GM10248 (cell line): ENCODE measurements at regions not wholly inside any gene's neighbourhood (a gene's known extent, or its start where the extent isn't known, plus 50 kb on each side); places are given as distances from the start of the nearest gene placed in this dataset.

ENCODE experiments used
- CTCF ChIA-PET: fragments of 300-600 bp; sonication (Branson Sonifier 250); formaldehyde crosslinking; extraction: SDS; loops from one replicate; lab custom pipeline; 2021; ENCODE audit warnings: antibody characterized with exemption; lab: Yijun Ruan, JAX
- POLR2A ChIA-PET: fragments of 350-650 bp; sonication (Branson Sonifier 250); formaldehyde crosslinking; extraction: SDS; loops from one replicate; lab custom pipeline; 2020; ENCODE audit warnings: antibody characterized with exemption; lab: Yijun Ruan, JAX
- DNase-seq: peaks from one replicate; pipeline ENCODE4 v3.0.0; 2012; ENCODE audit errors: extremely low spot score
- TF ChIP-seq, protein P1 (sequence below): IDR thresholded peaks from 2 replicates; pipeline ENCODE4 v1.5.1; 2012; ENCODE audit warnings: mild to moderate bottlenecking, low read depth; ENCODE audit errors: extremely low read depth, missing control alignments, control extremely low read depth

DNA sequence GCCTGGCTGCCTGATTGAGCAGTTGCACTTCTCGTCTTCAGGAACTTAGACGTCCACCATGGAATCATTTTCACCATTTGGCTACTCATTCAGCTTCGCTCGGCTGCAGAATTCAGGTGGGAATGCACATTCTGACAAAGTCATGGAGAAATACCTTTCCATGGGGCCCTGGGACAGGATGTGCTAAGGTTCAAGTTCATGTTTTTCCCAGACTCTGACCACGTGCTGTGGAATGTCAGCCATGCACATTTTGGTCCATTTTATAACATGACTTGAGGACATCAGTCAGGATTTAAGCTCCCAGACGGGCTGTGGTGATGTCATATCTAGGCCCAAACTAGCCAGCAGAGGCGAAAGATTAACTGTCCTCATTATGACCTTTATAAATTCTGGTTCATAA lies 205.3 kb downstream of the TBXT start:
- ChIA-PET POLR2A (no interaction called here), CTCF (interaction anchor here (0.7 to 3.2 kb wide), 2 partner anchors 10 to 12 kb away, joined by 3 to 7 read pairs; no protein-coding TSS in a partner anchor)
- TF ChIP-seq, protein P1, sequence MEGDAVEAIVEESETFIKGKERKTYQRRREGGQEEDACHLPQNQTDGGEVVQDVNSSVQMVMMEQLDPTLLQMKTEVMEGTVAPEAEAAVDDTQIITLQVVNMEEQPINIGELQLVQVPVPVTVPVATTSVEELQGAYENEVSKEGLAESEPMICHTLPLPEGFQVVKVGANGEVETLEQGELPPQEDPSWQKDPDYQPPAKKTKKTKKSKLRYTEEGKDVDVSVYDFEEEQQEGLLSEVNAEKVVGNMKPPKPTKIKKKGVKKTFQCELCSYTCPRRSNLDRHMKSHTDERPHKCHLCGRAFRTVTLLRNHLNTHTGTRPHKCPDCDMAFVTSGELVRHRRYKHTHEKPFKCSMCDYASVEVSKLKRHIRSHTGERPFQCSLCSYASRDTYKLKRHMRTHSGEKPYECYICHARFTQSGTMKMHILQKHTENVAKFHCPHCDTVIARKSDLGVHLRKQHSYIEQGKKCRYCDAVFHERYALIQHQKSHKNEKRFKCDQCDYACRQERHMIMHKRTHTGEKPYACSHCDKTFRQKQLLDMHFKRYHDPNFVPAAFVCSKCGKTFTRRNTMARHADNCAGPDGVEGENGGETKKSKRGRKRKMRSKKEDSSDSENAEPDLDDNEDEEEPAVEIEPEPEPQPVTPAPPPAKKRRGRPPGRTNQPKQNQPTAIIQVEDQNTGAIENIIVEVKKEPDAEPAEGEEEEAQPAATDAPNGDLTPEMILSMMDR = no peak
- no peak for DNase-seq

GRCh38 chr6:165961233-165961632 lies 206.4 kb downstream of the TBXT start:
- DNase-seq = no peak
- CTCF ChIA-PET = interaction anchor here (1.3 to 3.2 kb wide), 3 partner anchors 11 to 19 kb away, joined by 3 to 7 read pairs (median 4); no protein-coding TSS in a partner anchor
- POLR2A ChIA-PET = no interaction called here
- TF ChIP-seq, protein P1 = no peak

- ChIA-PET POLR2A (no interaction called here), CTCF (interaction anchor here (1.3 to 3.2 kb wide), 3 partner anchors 10 to 20 kb away, joined by 3 to 7 read pairs (median 4); no protein-coding TSS in a partner anchor)
- no peak for DNase-seq
- TF ChIP-seq, protein P1 = no peak
Measured at GRCh38 chr6:165960695-165961094, 207.0 kb downstream of the TBXT start.

DNA sequence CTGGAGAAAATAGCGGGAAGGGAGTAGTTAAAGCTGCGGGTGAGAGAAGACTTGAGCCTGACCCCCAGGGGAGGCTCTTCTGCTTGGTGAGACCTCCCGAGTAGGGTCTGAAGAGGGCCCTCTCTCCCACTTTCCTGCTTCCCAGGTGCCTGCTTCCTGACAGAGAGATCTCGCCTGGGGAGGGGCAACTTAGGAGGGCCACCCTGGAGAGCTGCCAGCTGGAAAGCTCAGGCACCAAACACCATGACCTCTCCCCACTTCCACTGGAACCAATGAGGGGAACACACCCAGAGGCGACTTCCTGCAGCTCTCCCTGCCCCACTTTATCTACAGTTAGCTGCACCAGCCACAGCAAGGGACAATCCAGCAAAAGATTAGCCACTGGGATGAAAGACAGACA lies 208.0 kb downstream of the TBXT start:
- TF ChIP-seq, protein P1 = no peak
- DNase-seq = no peak
- POLR2A ChIA-PET = no interaction called here
- CTCF ChIA-PET = interaction anchor here (1.3 to 3.2 kb wide), 3 partner anchors 9 to 21 kb away, joined by 3 to 7 read pairs (median 4); no protein-coding TSS in a partner anchor

DNA sequence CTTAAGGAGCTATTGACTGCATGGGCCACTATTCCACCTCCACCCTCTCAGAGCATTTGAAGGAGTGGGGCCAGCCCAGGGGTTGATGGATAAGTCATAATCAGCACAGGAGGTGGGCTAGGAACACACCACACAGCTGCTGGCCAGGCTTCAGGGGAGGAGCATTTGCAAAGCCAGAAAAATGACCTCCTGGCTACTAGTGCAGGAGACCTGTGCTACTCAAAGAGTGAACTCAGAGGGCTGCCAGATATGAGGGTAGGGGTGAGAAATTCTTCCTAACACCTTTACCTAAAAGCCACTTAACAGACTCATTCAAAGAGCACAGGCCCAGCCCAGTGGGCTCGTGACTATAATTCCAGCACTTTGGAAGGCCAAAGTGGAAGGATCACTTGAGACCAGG lies 210.8 kb downstream of the TBXT start:
- CTCF ChIA-PET = interaction anchor here (1.5 kb wide), 1 partner anchor 10 kb away, joined by 3 read pairs; no protein-coding TSS in a partner anchor
- POLR2A ChIA-PET = no interaction called here

DNA sequence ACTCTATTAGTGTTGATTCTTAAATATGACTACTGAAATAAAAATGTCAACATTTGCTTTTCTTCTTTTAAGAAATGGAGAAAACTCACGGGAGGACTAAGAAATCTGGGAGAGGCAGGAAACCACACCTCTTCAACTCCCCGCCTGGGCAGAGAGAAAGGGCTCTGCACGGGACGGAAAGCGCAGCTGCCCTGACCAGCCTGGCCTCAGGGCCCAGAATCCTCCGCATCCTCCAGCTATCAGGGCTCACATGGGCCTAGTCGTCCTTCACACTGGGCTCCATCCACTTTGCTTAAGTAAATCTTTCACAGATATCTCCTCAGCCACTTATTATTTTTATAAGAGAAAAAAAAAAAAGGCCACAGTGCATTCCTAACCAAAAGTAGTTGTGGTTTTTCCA lies 215.1 kb downstream of the TBXT start:
- POLR2A ChIA-PET = no interaction called here
- no peak for DNase-seq
- TF ChIP-seq, protein P1 = no peak
- CTCF ChIA-PET = no interaction called here

More for the DNA sequence above, 210.8 kb downstream of the TBXT start:
- TF ChIP-seq, protein P1 = no peak
- no peak for DNase-seq

DNA sequence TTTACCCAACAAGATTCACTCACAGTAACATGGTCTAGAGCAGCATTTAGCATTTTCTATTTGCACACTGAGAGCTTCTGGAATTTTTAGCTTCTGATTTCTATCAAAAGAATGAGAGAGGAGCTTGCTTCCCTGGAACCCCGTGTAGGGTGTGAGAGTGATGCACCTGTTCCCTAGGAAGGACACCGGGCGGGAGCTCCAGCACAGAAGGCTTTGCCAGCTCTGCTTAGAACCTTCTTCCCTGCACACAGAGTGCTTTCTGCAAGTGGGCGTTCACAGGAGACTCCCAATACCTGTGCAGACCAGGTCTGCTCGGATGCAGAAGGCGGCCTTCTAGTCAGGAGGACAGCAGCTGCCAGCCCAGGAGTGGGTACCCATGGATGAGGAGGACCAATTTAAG lies 217.3 kb downstream of the TBXT start:
- no peak for DNase-seq
- TF ChIP-seq, protein P1 = no peak
- ChIA-PET POLR2A (no interaction called here), CTCF (interaction anchor here (1.7 kb wide), 1 partner anchor 11 kb away, joined by 7 read pairs; no protein-coding TSS in a partner anchor)
